Kidney (tissue), 13 donors: ENCODE measurements at regions not wholly inside any gene's neighbourhood (a gene's known extent, or its start where the extent isn't known, plus 50 kb on each side); places are given as distances from the start of the nearest gene placed in this dataset.

Source experiments
- DNase-seq, 5 donors: peaks; one replicate each; pipeline ENCODE4 v3.0.0-alpha.2; 2013 to 2020
- FAIRE-seq: peaks from 2 replicates; lab custom pipeline; 2012; peaks lifted over from hg19 to GRCh38; lab: Jason Lieb, UNC
- H3K27ac ChIP-seq, 2 donors: one replicate each; pipeline ENCODE4 v1.7.0; 2013; ENCODE audit warnings: low read depth in 2 of 2, low read length in 2 of 2, inconsistent platforms in 1 of 2
- H3K27me3 ChIP-seq: one replicate; pipeline ENCODE4 v1.7.1; 2013; ENCODE audit warnings: low read length, inconsistent platforms; ENCODE audit not compliant: control insufficient read depth, insufficient read depth
- H3K36me3 ChIP-seq, 3 donors: one replicate each; pipeline versions ENCODE4 v1.7.0 to v1.7.1; 2013; ENCODE audit warnings: low read length in 3 of 3, control low read depth in 1 of 3, inconsistent platforms in 1 of 3; ENCODE audit not compliant: insufficient read depth in 3 of 3, control insufficient read depth in 2 of 3
- H3K4me1 ChIP-seq, 3 donors: one replicate each; pipeline versions ENCODE4 v1.7.0 to v1.7.1; 2013; ENCODE audit warnings: low read length in 3 of 3, inconsistent platforms in 1 of 3, low read depth in 1 of 3; ENCODE audit not compliant: control insufficient read depth in 2 of 3, insufficient read depth in 2 of 3
- H3K4me3 ChIP-seq, 3 donors: one replicate each; pipeline versions ENCODE4 v1.7.0 to v1.8.1; 2013; ENCODE audit warnings: low read length in 3 of 3, control low read depth in 1 of 3, inconsistent platforms in 1 of 3
- H3K9ac ChIP-seq, 3 donors: one replicate each; pipeline versions ENCODE4 v1.7.0 to v1.7.1; 2013; ENCODE audit warnings: low read length in 3 of 3, control low read depth in 1 of 3, inconsistent platforms in 1 of 3
- H3K9me3 ChIP-seq, 3 donors: one replicate each; pipeline versions ENCODE4 v1.7.0 to v1.7.1; 2013; ENCODE audit warnings: low read length in 3 of 3, control low read depth in 1 of 3, inconsistent platforms in 1 of 3; ENCODE audit not compliant: control insufficient read depth in 2 of 3, insufficient read depth in 1 of 3
- CTCF ChIP-seq: IDR thresholded peaks from 3 replicates; pipeline ENCODE4 v1.5.1; 2012; ENCODE audit warnings: mild to moderate bottlenecking, moderate library complexity, borderline replicate concordance; ENCODE audit not compliant: insufficient read depth; ENCODE audit errors: extremely low read depth
- intact Hi-C: fragments of 100-400 bp; cut with DNase I; formaldehyde crosslinking; loops from one replicate; pipeline ENCODE4 v1.11.1; 2022
- donor health status: control.
- donor health status: control.
- donor health status: control.
- donor health status: control.
- donor health status: control.
- donor health status: DM: yes; HTN: yes; CAD: no.
- donor health status: Normal renal cell carcinoma (clear cell type).

- no peak overlapping the region for H3K9ac ChIP-seq
- no peak for FAIRE-seq
- intact Hi-C loops: no loop called here
- peak in 1 of 5 donors; percentile 11 for DNase-seq
- H3K4me3 ChIP-seq: no peak overlapping the region
- H3K27ac ChIP-seq: no peak overlapping the region
- H3K9me3 ChIP-seq: no peaks in the 10 kb centered on the region
- TF ChIP-seq CTCF: no peak
- no peaks in the 10 kb centered on the region for H3K36me3 ChIP-seq
- no peaks in the 10 kb centered on the region for H3K4me1 ChIP-seq
- H3K27me3 ChIP-seq: no peaks in the 10 kb centered on the region
These were observed 60.9 kb downstream of the MRPL32 start for GRCh38 chr7:42993038-42993437.

- no peak for DNase-seq
- H3K9me3 ChIP-seq: no peaks in the 10 kb centered on the region
- no peaks in the 10 kb centered on the region for H3K36me3 ChIP-seq
- H3K4me3 ChIP-seq: no peak overlapping the region
- TF ChIP-seq CTCF: no peak
- FAIRE-seq: no peak
- no peak overlapping the region for H3K27ac ChIP-seq
- intact Hi-C loops: no loop called here
- no peaks in the 10 kb centered on the region for H3K27me3 ChIP-seq
- no peaks in the 10 kb centered on the region for H3K4me1 ChIP-seq
- no peak overlapping the region for H3K9ac ChIP-seq
These were observed 61.9 kb downstream of the MRPL32 start for GRCh38 chr7:42994096-42994495.

- FAIRE-seq: no peak
- TF ChIP-seq CTCF: no peak
These were observed 65.4 kb downstream of the MRPL32 start for GRCh38 chr7:42997611-42998010.

GRCh38 chr7:43004082-43004481, 71.9 kb downstream of the MRPL32 start:
- no peaks in the 10 kb centered on the region for H3K4me1 ChIP-seq
- FAIRE-seq: no peak
- no peaks in the 10 kb centered on the region for H3K9me3 ChIP-seq
- no peak overlapping the region for H3K9ac ChIP-seq
- intact Hi-C loops: no loop called here
- no peak overlapping the region for H3K4me3 ChIP-seq
- DNase-seq: no peak
- no peaks in the 10 kb centered on the region for H3K36me3 ChIP-seq
- no peak for TF ChIP-seq CTCF
- H3K27me3 ChIP-seq: no peaks in the 10 kb centered on the region
- no peak overlapping the region for H3K27ac ChIP-seq

More at GRCh38 chr7:42997611-42998010, 65.4 kb downstream of the MRPL32 start:
- Histone ChIP-seq H3K27ac (no peak overlapping the region), H3K9me3 (no peaks in the 10 kb centered on the region), H3K4me1 (no peaks in the 10 kb centered on the region), H3K27me3 (no peaks in the 10 kb centered on the region), H3K36me3 (no peaks in the 10 kb centered on the region), H3K9ac (no peak overlapping the region), H3K4me3 (no peak overlapping the region)
- DNase-seq: no peak
- intact Hi-C loops: no loop called here
